Myocyte (in vitro differentiated cells): ENCODE measurements at regions not wholly inside any gene's neighbourhood (a gene's known extent, or its start where the extent isn't known, plus 50 kb on each side); places are given as distances from the start of the nearest gene placed in this dataset.
"Not testable (repeated sequence)": the region's sequence is repeated elsewhere in the genome, so short reads cannot be mapped to it uniquely, and the experiment has no call there.

Source experiments
- DNase-seq: peaks from one replicate; pipeline ENCODE4 v3.0.0-alpha.2; 2012; ENCODE audit warnings: low read depth

DNA sequence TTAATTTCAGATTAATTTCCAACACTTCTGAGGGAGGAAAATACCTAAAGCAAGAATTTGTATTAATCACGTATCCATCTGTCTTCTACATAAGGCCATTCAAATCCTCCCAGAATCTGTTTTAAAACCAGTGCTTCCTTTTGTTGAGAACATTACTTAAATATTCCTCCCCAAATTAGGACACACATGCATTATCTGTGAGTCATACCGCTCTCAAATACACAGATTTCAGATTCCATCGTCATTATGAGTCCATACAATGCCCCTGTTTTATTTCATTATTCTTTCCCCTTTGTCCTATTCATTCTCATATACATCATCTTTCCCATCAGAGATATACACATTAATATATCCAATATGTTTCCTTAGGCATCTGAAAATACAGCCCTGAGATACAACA is 57.3 kb upstream of the PRSS12 start:
- no peak for DNase-seq

DNA sequence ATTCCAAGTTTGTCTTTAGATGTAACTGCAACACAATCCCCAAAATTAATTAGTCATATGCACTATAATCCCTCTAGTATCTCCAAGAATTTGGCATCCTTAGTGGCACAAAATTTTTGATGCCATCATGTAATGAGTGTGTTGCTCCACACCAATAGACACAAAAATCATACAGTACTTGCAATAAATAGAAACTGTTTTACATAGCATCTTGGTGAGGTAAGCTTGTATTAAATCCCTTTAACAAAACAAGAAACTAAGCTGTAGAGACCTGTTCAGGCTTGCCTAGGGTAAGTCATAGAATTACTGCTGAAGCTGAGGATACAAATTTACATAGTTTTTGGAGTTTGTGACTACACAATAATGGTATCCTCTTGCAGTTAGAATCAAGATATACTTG is 64.5 kb upstream of the PRSS12 start:
- peak; percentile 33 for DNase-seq

DNA sequence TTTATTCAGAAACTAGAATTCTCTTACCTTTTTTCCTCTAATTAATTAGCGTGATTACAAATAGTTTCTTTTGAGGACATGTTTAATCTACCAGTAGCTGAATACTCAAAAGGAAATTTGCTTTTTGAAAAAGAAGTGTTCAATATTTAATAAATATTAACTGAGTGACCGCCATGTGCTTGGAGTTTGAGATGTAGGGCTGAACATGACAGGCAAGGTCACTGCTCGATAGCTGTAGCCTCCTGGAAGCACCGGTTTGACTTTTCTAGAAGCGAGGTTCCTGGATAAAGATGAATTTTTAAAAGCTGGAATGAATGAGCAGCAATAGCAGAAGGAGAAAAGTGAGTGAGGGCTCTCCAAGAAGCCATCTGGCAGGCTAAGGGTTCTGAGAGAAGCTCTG is 65.0 kb upstream of the PRSS12 start:
- not testable (repeated sequence) for DNase-seq

DNA sequence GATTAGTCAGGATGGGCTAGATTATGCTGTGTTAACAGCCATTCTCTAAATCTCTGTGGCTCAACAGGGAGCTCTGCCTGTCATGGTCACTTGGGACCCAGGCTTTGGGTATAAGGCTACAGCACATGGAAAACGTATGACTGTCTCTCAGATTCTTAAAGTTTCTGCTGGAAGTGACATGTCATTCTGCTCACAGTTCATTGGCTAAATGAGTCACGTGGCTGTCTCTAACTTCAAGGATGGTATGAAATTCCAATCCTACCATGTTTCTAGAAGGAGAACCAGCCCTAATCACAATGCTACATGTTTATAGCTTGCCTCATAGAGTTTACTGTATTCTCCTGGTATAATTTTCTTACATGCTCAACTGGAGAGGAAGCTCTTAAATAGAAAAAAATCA is 65.6 kb upstream of the PRSS12 start:
- not testable (repeated sequence) for DNase-seq

DNA sequence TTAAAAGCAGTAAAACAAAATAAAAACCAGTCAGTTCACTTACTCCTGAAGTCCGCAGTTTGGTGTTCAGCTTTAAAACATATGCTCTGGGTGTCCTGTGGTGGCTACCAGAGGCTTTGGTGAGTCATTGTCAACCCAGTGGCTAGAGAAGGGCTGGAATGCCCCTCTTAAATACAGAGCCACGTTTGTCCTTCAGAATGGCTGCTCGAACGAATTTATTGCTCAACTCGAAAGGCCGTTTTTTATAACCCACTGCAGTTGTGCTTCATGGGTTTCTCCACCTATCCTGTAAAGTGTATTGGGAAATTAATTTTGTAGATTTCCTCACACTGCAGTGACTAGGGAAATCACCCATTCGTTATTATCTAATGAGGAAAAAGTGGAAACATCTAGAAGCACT is 66.8 kb upstream of the PRSS12 start:
- not testable (repeated sequence) for DNase-seq

DNA sequence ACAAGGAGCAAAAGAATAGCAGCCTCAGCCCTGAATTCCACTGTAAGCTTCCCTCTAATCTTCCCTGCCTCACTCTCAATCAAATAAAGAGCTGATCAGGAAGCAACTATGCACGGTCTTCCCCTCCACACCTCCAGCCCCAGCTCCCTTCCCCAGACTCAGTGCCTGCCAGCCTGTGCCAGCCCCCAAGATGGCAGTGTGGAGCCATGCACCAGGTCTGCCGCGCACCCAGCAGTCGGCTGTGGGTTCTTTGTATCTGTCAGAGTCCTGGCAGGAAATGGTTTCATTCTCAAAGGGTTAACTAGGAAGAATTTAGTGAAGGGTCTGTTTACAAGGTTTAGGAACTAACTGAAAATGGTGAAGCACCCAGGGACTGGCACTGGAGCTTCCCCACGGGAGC is 71.3 kb upstream of the PRSS12 start:
- peak; percentile 46 for DNase-seq

DNA sequence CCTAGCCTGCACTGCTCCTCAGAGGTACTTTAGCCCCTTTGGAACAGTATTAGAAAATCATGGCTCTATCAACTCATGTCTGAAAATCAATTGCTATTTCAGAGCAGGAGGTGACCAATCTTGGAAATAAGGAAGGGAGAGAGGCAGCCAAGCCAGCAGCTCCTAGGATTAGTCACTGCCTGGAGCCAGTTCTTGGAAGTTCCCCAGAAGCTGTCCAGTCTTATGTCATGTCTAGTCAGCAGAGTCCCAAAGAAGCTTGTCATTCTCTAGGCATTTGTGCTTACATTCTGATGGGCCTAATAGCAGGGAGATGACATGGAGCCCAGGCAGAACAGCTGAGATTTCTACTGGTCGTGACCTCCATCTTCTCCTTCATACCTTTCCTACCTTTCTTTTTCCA is 76.1 kb upstream of the PRSS12 start:
- not testable (repeated sequence) for DNase-seq

DNA sequence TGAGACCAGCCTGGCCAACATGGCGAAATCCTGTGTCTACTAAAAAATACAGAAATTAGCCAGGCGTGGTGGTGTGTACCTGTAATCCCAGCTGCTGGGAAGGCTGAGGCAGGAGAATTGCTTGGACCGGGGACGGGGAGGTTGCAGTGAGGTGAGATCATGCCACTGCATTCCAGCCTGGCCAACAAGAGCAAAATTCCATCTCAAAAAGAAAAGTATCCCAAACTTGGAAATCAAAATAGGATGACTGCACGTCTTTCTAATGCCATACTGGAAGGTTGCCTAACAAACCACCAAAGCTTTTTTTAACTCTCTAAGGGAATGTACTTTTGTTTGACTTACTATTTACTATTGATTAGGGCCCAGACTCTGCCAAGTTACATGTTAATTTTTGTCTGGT is 79.6 kb upstream of the PRSS12 start:
- not testable (repeated sequence) for DNase-seq

DNA sequence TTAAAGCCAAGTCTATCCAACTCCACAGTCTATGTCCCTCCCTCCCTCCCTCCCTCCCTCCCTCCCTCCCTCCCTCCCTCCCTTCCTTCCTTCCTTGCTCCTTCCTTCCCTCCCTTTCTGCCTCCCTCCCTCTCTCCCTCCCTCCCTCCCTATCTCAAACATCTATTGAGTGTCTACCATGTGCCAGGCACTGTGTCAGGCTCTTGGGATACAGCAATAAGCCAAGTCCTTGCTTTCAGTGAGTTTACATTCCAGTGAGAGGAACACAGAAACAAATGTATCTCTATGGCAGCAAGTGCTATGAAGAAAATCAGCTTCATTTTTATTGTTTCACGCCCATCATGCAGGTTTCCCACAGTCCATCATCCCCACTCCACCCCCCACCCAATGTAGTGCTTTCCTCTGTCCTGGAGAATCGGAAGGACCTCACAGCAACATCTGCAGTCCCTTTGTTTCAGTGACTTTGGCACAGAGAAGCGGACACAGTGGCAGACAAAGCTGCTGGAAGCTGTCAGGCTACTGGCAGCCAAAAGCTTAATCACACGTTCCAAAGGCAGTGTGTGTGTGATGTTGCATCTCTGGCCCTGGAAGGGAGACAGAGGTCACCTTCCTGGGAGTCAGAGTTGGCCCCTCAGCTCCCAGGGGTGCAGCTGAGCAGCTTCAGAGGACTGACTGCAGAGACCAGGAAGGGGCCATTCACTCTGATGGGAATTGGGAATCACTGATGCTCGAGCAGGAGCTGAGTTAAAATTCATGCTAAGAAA is 81.0 kb upstream of the PRSS12 start:
- DNase-seq: not testable (repeated sequence)

DNA sequence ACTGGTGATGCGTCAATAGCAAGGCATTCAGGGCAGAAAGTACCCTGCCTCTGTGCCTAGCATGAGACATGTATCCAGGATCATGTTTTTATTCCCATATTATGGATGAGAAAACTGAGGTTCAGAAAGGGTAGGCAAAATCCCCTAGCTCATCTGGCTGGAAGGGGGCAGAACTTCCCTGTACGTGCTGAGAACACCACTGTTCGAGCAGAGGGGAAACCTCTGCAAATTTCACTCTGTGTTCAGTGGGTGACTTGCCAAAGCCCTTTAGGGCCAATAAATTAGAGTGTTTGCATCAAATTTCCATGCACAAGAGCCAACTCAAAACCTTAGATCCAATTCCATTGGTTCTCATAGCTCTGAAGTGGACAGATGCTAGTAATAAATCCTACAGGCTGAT is 82.6 kb upstream of the PRSS12 start:
- not testable (repeated sequence) for DNase-seq

DNA sequence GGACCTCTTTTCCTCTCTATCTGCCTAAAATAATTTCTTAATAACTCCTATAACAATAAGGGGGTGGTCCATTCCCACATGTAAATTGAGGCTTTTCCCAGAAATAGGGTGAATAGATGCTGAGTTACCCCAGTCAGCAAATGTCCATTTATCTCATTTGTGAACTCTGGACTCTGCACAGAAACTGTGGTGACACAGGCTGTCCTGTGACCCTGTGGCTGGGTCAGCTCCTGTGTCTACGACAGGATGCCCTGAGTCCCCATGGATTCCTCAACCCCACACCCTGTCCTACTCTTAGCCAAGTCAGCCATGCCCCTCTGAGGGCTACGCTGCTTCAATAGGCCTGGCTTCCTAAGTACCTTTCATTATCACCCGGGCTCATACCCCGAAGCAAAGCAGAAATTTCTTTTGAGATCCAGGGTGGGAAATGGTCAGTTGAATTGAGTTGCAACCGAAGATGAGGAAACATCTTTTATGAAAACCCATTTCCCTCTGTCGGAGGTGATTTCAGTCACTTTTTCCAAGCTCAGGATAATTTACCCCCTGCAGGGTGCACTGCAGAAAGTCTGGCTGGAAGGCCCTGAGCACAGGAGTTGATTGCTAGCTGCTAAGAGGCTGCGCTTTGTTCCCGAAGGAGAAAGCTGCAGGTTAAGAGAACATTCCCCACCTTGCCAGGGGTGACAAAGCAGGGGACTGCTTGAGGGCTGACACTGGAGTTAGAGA is 89.5 kb upstream of the PRSS12 start:
- not testable (repeated sequence) for DNase-seq

DNA sequence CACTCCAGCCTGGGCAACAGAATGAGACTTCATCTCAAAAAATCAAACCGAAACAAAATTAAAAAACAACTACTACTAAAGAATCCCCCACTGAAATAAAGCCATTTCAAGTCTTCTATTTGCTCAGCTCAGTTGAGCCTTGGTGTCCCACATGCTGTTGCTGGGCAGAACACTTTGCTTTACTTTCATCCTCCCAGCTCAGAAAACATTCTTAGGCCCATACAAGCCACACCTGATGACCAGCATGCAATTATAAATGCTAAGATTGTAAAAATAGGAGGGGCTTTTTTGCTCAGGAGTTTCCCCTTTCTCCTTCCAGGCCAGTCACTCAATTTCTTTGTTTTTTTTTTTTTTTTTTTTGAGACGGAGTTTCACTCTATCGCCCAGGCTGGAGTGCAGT is 94.6 kb upstream of the PRSS12 start:
- DNase-seq: not testable (repeated sequence)

DNA sequence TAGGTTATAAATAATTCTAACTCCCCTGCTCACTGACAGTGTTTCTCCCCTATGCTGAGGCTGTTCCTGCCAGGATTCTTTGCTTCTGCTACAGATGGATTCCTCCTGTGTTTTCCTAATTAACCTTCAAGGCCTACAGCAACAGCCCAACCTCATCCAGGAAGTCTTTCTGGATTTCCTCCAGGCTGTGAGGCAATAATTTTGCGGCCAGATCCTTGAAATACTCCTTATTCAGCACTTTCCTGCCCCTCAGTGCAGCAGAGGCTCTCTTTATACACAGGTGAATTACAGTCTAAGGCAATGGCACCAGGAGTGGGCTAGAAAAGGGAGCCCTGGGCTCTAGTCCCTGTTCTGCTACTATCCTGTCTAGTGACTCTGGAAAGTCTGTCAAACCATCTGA is 102.1 kb upstream of the PRSS12 start:
- not testable (repeated sequence) for DNase-seq

DNA sequence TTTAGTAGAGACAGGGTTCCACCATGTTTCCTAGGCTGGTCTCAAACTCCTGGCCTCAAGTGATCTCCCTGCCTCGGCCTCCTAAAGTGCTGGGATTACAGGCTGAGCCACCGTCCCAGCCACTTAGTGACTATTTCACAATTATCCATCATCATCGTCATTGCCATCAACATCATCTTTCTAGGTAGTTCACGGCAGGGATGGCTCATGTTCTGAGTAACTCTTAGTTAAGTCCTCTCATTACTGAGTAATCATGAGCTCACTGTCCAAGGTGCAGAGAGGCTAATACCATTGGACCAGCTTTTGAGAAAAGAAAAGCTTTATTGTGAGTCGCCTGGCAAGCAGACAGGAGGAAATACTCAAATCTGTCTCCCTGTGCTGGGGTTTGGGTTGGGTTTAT is 108.6 kb upstream of the PRSS12 start:
- not testable (repeated sequence) for DNase-seq

DNA sequence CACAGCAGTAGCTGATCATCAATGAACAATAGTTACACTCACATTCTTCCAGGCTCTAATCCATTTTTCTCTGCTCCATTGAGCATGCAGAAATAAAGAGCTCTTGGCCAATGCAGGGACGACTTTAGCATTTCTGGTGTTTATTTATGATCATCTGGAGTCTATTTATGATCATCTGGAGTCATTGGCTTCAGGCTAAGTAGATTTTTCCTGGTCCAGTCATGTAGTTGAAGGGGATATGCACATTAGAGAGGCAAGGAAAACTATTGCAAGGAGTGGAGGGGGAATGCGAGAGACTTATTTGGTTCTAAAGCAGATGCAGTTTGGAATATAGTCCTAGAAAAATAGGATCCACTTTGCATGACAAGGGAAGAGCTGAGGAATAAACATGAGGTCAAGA is 113.0 kb upstream of the PRSS12 start:
- not testable (repeated sequence) for DNase-seq

DNA sequence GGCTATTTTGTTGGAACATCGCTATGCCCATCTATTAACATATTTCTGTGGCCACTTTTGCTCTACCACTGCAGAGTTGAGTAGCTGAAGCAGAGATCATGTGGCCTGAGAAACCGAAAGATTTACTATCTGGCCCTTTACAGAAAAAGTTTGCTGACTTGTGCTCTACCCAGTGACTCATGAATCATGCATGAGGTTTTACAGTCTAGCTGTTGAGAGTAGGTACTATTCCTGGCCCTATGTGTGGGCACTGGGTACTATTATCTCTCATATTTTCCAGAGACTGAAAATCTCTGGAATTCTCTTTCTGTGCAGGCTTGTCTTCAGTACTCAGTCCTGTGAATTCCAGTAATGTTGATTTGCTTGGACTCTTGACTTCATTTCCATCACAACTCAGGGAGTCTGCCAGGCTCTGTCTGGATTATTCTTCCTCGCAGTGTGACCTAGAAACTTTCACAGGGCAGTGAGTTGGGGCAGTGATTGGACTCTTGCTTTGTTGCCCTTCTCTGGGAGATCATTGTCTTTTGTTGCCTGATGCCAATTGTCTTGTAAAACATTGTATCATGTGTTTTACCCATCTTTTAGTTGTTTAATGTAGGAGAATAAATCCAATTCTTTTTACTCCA is 121.3 kb upstream of the PRSS12 start:
- peak; percentile 36 for DNase-seq

DNA sequence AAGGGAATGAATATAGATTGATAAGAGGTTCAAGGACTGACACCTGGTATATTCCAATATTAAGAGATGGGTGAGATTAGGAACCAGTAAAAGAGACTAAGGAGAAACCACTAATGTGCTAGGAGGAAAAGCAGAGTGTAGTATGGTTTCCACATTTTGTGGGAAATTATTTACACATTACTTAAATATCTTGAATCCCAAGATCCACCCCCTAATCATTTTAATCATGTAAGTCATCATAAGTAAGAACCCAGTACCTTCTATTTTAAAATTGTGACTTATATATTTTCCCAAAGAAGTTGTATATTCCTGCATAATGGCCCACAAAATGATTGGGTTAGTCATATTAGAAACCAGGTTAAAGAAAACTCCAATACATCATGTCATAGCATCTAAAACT is 122.0 kb upstream of the PRSS12 start:
- DNase-seq: not testable (repeated sequence)

DNA sequence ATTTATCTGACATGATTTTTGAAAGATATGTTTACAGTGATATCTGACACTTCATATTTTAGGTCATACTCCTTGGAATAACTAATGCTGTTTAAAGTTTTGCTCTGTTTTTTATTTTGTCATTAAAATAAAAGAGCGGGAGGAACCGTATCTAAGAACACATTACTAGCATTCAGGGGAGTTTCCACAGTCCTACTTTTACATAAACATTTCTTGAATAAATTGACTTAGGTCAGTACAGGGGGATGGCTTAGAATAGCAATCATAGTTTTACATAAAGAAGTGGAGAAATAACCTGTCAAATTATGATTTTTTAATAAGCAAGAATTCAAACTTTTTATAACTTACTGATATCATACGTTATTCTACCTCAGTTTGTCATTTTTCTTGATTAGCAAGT is 123.1 kb upstream of the PRSS12 start:
- DNase-seq: not testable (repeated sequence)

DNA sequence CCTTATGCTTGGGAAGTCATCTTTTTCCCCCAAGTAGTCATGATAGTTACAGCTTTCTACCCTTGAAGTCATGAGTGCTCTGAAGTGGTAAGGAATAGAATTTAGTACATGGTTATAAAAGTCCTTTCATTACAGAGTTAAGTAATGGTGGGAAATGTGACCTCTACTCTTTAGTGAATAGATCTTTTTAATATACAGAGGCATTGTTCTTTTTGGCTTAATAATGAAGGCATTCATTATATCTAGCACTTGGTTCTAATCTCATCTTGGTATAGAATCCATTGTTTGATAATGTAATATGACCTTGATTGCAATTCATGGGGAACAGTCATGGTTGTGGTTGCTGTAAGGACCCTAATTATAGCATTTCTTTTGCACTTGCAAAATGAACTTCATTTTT is 125.0 kb upstream of the PRSS12 start:
- DNase-seq: not testable (repeated sequence)

DNA sequence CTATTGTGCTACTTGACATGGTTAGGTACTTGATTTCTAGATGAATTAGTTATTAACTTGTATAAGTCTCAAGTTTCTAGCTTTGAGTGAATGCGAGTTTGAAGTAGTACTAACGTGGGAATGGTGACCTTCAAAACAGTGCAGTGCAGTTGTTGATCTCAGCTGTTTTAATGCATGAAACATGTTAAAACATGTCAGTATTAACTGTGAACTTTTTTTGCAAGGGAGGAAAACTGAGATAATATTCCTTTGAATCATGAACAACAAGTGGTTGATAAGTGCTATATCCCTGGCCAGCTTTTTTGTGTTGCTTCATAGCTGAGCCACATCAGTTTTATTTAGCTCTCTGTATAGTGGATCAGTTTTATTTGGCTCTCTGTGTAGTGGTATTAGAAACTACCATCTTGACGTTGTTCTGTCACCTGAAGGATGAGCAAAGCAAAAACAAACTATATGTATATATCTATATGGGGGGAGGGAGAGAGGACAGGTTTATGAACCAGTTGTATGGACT is 133.1 kb upstream of the PRSS12 start:
- DNase-seq: not testable (repeated sequence)

DNA sequence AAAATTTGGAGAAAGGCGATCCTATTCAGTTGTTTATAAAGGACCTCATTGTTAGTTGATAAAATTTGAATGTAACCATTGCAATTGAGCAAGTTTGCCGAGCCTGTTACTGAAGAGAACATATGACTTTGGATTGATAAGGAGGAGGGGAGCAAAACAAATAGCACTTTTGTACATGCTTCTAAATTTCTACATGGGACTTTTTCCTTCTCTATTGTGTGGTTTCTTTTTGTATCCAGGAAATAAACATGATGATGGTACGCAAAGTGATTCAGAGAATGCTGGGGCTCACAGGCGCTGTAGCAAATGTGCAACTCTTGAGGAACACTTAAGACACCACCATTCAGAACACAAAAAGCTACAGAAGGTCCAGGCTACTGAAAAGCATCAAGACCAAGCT is 140.2 kb upstream of the PRSS12 start:
- not testable (repeated sequence) for DNase-seq

DNA sequence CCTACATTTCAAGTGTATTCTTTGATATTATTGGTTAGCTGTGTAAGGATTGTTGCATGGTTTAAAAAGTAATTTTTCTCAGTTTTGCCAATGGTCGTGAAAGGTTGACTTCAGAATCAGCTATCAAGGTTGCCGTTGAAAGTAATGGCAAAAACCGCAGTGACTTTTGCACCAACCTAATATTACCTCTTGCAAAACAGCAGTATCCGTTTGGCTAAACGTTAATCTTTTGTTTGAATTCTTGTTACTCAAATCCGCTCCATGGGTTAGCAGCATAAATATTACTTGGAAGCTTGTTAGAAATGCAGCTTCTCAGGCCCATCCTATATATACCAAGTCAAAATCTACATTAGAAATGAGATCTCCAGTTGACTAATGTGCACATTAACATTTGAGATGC is 141.6 kb upstream of the PRSS12 start:
- not testable (repeated sequence) for DNase-seq
